DLD1 (cell line): ENCODE measurements at regions not wholly inside any gene's neighbourhood (a gene's known extent, or its start where the extent isn't known, plus 50 kb on each side); places are given as distances from the start of the nearest gene placed in this dataset.

ENCODE experiments used
- in situ Hi-C: cut with HindIII; loops from 2 replicates; pipeline ENCODE4 v1.10.0; 2017; ENCODE audit warnings: low sequenced_read_pairs

GRCh38 chr11:115724666-115725065, 220.5 kb upstream of the CADM1 start:
- in situ Hi-C loops, result no loop called here

GRCh38 chr11:115722711-115723110, 218.5 kb upstream of the CADM1 start:
- in situ Hi-C loops, result no loop called here

GRCh38 chr11:115721296-115721995, 217.2 kb upstream of the CADM1 start:
- in situ Hi-C loops, result no loop called here

GRCh38 chr11:115720602-115721245, 216.5 kb upstream of the CADM1 start:
- in situ Hi-C loops, result no loop called here

- in situ Hi-C loops, result no loop called here
Observed at GRCh38 chr11:115718945-115719344, 214.7 kb upstream of the CADM1 start.

GRCh38 chr11:115718106-115718505, 213.9 kb upstream of the CADM1 start:
- in situ Hi-C loops, result no loop called here

- in situ Hi-C loops, result no loop called here
Observed at GRCh38 chr11:115716601-115717529, 212.7 kb upstream of the CADM1 start.

GRCh38 chr11:115716080-115716479, 211.9 kb upstream of the CADM1 start:
- in situ Hi-C loops, result no loop called here

- in situ Hi-C loops, result no loop called here
Observed at GRCh38 chr11:115715251-115715770, 211.1 kb upstream of the CADM1 start.

GRCh38 chr11:115712296-115712695, 208.1 kb upstream of the CADM1 start:
- in situ Hi-C loops, result no loop called here

GRCh38 chr11:115710980-115711379, 206.8 kb upstream of the CADM1 start:
- in situ Hi-C loops, result no loop called here

GRCh38 chr11:115710426-115710825, 206.2 kb upstream of the CADM1 start:
- in situ Hi-C loops, result no loop called here

- in situ Hi-C loops, result no loop called here
Observed at GRCh38 chr11:115709297-115709696, 205.1 kb upstream of the CADM1 start.

- in situ Hi-C loops, result no loop called here
Observed at GRCh38 chr11:115707180-115707905, 203.1 kb upstream of the CADM1 start.

- in situ Hi-C loops, result no loop called here
Observed at GRCh38 chr11:115706626-115707135, 202.5 kb upstream of the CADM1 start.

- in situ Hi-C loops, result no loop called here
Observed at GRCh38 chr11:115705200-115705599, 201.0 kb upstream of the CADM1 start.

- in situ Hi-C loops, result no loop called here
Observed at GRCh38 chr11:115700981-115701875, 197.0 kb upstream of the CADM1 start.

- in situ Hi-C loops, result no loop called here
Observed at GRCh38 chr11:115700496-115700895, 196.3 kb upstream of the CADM1 start.

GRCh38 chr11:115699733-115700132, 195.5 kb upstream of the CADM1 start:
- in situ Hi-C loops, result no loop called here
